IgD-negative memory B cell (primary cell): ENCODE measurements at regions not wholly inside any gene's neighbourhood (a gene's known extent, or its start where the extent isn't known, plus 50 kb on each side); places are given as distances from the start of the nearest gene placed in this dataset.
"Not testable (repeated sequence)": the region's sequence is repeated elsewhere in the genome, so short reads cannot be mapped to it uniquely, and the experiment has no call there.

ENCODE experiments used
- H3K27ac Mint-ChIP-seq, 3 donors: one replicate each; pipeline ENCODE4 v1.8.0; 2020 to 2022; ENCODE audit warnings: mild to moderate bottlenecking in 3 of 3, mixed read lengths in 3 of 3, moderate library complexity in 1 of 3
- H3K27me3 Mint-ChIP-seq: one replicate; pipeline ENCODE4 v1.8.0; 2021; ENCODE audit warnings: mixed read lengths
- H3K36me3 Mint-ChIP-seq: one replicate; pipeline ENCODE4 v1.8.0; 2020; ENCODE audit warnings: mild to moderate bottlenecking, mixed read lengths
- H3K4me1 Mint-ChIP-seq, 3 donors: one replicate each; pipeline ENCODE4 v1.8.0; 2020 to 2022; ENCODE audit warnings: mixed read lengths in 3 of 3, mild to moderate bottlenecking in 1 of 3
- H3K4me3 Mint-ChIP-seq, 4 donors: one replicate each; pipeline ENCODE4 v1.8.0; 2020 to 2022; ENCODE audit warnings: mild to moderate bottlenecking in 4 of 4, mixed read lengths in 4 of 4, moderate library complexity in 3 of 4
- H3K9me3 Mint-ChIP-seq, 3 donors: one replicate each; pipeline ENCODE4 v1.8.0; 2020 to 2021; ENCODE audit warnings: mixed read lengths in 3 of 3, mild to moderate bottlenecking in 1 of 3

GRCh38 chr4:134911941-134912340, 710.4 kb upstream of the PABPC4L start:
- no peaks in the 10 kb centered on the region for H3K36me3 Mint-ChIP-seq
- peaks cover 0 to 2% (median 1%) of the 10 kb centered on the region in 3 donors for H3K9me3 Mint-ChIP-seq
- no peaks in the 10 kb centered on the region for H3K27me3 Mint-ChIP-seq
- H3K4me1 Mint-ChIP-seq, result no peaks in the 10 kb centered on the region
- H3K27ac Mint-ChIP-seq, result no peak overlapping the region
- H3K4me3 Mint-ChIP-seq, result no peak overlapping the region

- no peak overlapping the region for H3K27ac Mint-ChIP-seq
- no peak overlapping the region for H3K4me3 Mint-ChIP-seq
- no peaks in the 10 kb centered on the region for H3K27me3 Mint-ChIP-seq
- H3K9me3 Mint-ChIP-seq, result peaks cover 0 to 4% (median 0%) of the 10 kb centered on the region in 3 donors
- H3K4me1 Mint-ChIP-seq, result no peaks in the 10 kb centered on the region
- no peaks in the 10 kb centered on the region for H3K36me3 Mint-ChIP-seq
Measured at GRCh38 chr4:134906404-134907023, 704.9 kb upstream of the PABPC4L start.

GRCh38 chr4:134905061-134905460, 703.5 kb upstream of the PABPC4L start:
- Mint-ChIP-seq H3K27me3 (no peaks in the 10 kb centered on the region), H3K36me3 (no peaks in the 10 kb centered on the region), H3K27ac (no peak overlapping the region), H3K4me1 (no peaks in the 10 kb centered on the region), H3K4me3 (no peak overlapping the region), H3K9me3 (peaks cover 0 to 4% (median 0%) of the 10 kb centered on the region in 3 donors)

GRCh38 chr4:134888156-134888555, 686.6 kb upstream of the PABPC4L start:
- Mint-ChIP-seq H3K4me1 (no peaks in the 10 kb centered on the region), H3K36me3 (no peaks in the 10 kb centered on the region), H3K27me3 (no peaks in the 10 kb centered on the region), H3K9me3 (peaks cover 0 to 4% (median 0%) of the 10 kb centered on the region in 3 donors), H3K27ac (no peak overlapping the region), H3K4me3 (no peak overlapping the region)

- Mint-ChIP-seq H3K9me3 (peaks cover 0 to 4% (median 2%) of the 10 kb centered on the region in 3 donors), H3K4me1 (no peaks in the 10 kb centered on the region), H3K27ac (no peak overlapping the region), H3K36me3 (no peaks in the 10 kb centered on the region), H3K27me3 (no peaks in the 10 kb centered on the region), H3K4me3 (no peak overlapping the region)
Measured at GRCh38 chr4:134885436-134885835, 683.8 kb upstream of the PABPC4L start.

- Mint-ChIP-seq H3K4me1 (no peaks in the 10 kb centered on the region), H3K27ac (no peak overlapping the region), H3K4me3 (no peak overlapping the region), H3K9me3 (peaks cover 0 to 4% (median 2%) of the 10 kb centered on the region in 3 donors), H3K27me3 (no peaks in the 10 kb centered on the region), H3K36me3 (no peaks in the 10 kb centered on the region)
Measured at GRCh38 chr4:134883831-134884449, 682.4 kb upstream of the PABPC4L start.

GRCh38 chr4:134879019-134879418, 677.4 kb upstream of the PABPC4L start:
- Mint-ChIP-seq H3K4me3 (no peak overlapping the region), H3K27ac (no peak overlapping the region), H3K27me3 (no peaks in the 10 kb centered on the region), H3K9me3 (peaks cover 0 to 9% (median 4%) of the 10 kb centered on the region in 3 donors), H3K36me3 (no peaks in the 10 kb centered on the region), H3K4me1 (no peaks in the 10 kb centered on the region)

- no peak overlapping the region for H3K4me3 Mint-ChIP-seq
- no peak overlapping the region for H3K27ac Mint-ChIP-seq
Measured at GRCh38 chr4:134867027-134867426, 665.4 kb upstream of the PABPC4L start.

GRCh38 chr4:134865675-134866074, 664.1 kb upstream of the PABPC4L start:
- H3K4me3 Mint-ChIP-seq, result no peak overlapping the region
- H3K4me1 Mint-ChIP-seq, result peaks cover 0 to 3% (median 0%) of the 10 kb centered on the region in 3 donors
- no peak overlapping the region for H3K27ac Mint-ChIP-seq
- H3K9me3 Mint-ChIP-seq, result peaks cover 2 to 10% (median 3%) of the 10 kb centered on the region in 3 donors
- H3K27me3 Mint-ChIP-seq, result no peaks in the 10 kb centered on the region
- H3K36me3 Mint-ChIP-seq, result no peaks in the 10 kb centered on the region

More at GRCh38 chr4:134867027-134867426, 665.4 kb upstream of the PABPC4L start:
- Mint-ChIP-seq H3K4me1 (peaks cover 0 to 3% (median 0%) of the 10 kb centered on the region in 3 donors), H3K36me3 (no peaks in the 10 kb centered on the region), H3K27me3 (no peaks in the 10 kb centered on the region), H3K9me3 (peaks cover 2 to 6% (median 3%) of the 10 kb centered on the region in 3 donors)

GRCh38 chr4:134862116-134862515, 660.5 kb upstream of the PABPC4L start:
- no peak overlapping the region for H3K4me3 Mint-ChIP-seq
- H3K36me3 Mint-ChIP-seq, result no peaks in the 10 kb centered on the region
- H3K9me3 Mint-ChIP-seq, result peaks cover 0 to 8% (median 4%) of the 10 kb centered on the region in 3 donors
- H3K27me3 Mint-ChIP-seq, result no peaks in the 10 kb centered on the region
- H3K27ac Mint-ChIP-seq, result no peak overlapping the region
- peaks cover 0 to 3% (median 0%) of the 10 kb centered on the region in 3 donors for H3K4me1 Mint-ChIP-seq

- Mint-ChIP-seq H3K9me3 (peaks cover 3 to 12% (median 3%) of the 10 kb centered on the region in 3 donors), H3K4me1 (peaks cover 0 to 1% (median 0%) of the 10 kb centered on the region in 3 donors), H3K36me3 (no peaks in the 10 kb centered on the region), H3K27me3 (no peaks in the 10 kb centered on the region), H3K27ac (no peak overlapping the region), H3K4me3 (no peak overlapping the region)
Measured at GRCh38 chr4:134848681-134849080, 647.1 kb upstream of the PABPC4L start.

GRCh38 chr4:134830741-134831140, 629.2 kb upstream of the PABPC4L start:
- not testable (repeated sequence) for H3K4me3 Mint-ChIP-seq, H3K9me3 Mint-ChIP-seq, H3K27ac Mint-ChIP-seq, H3K4me1 Mint-ChIP-seq, H3K36me3 Mint-ChIP-seq, H3K27me3 Mint-ChIP-seq

GRCh38 chr4:134812611-134813010, 611.0 kb upstream of the PABPC4L start:
- Mint-ChIP-seq H3K27me3 (no peaks in the 10 kb centered on the region), H3K4me1 (no peaks in the 10 kb centered on the region), H3K36me3 (no peaks in the 10 kb centered on the region)

GRCh38 chr4:134807231-134807745, 605.7 kb upstream of the PABPC4L start:
- no peaks in the 10 kb centered on the region for H3K27me3 Mint-ChIP-seq
- no peaks in the 10 kb centered on the region for H3K4me1 Mint-ChIP-seq
- H3K27ac Mint-ChIP-seq, result no peak overlapping the region
- no peak overlapping the region for H3K4me3 Mint-ChIP-seq
- H3K9me3 Mint-ChIP-seq, result peaks cover 1 to 16% (median 2%) of the 10 kb centered on the region in 3 donors
- H3K36me3 Mint-ChIP-seq, result no peaks in the 10 kb centered on the region

More at GRCh38 chr4:134812611-134813010, 611.0 kb upstream of the PABPC4L start:
- Mint-ChIP-seq H3K4me3 (no peak overlapping the region), H3K27ac (no peak overlapping the region), H3K9me3 (peaks cover 2 to 6% (median 5%) of the 10 kb centered on the region in 3 donors)

- H3K36me3 Mint-ChIP-seq, result no peaks in the 10 kb centered on the region
- peaks cover 0 to 9% (median 1%) of the 10 kb centered on the region in 3 donors for H3K9me3 Mint-ChIP-seq
- H3K4me3 Mint-ChIP-seq, result no peak overlapping the region
- H3K27me3 Mint-ChIP-seq, result no peaks in the 10 kb centered on the region
- no peak overlapping the region for H3K27ac Mint-ChIP-seq
- H3K4me1 Mint-ChIP-seq, result no peaks in the 10 kb centered on the region
Measured at GRCh38 chr4:134798573-134798972, 597.0 kb upstream of the PABPC4L start.

- Mint-ChIP-seq H3K27me3 (no peaks in the 10 kb centered on the region), H3K36me3 (no peaks in the 10 kb centered on the region), H3K9me3 (peaks cover 4 to 13% (median 9%) of the 10 kb centered on the region in 3 donors), H3K4me3 (no peak overlapping the region), H3K27ac (no peak overlapping the region), H3K4me1 (no peaks in the 10 kb centered on the region)
Measured at GRCh38 chr4:134787315-134787714, 585.7 kb upstream of the PABPC4L start.
